AG08396 (cell line): ENCODE measurements at regions not wholly inside any gene's neighbourhood (a gene's known extent, or its start where the extent isn't known, plus 50 kb on each side); places are given as distances from the start of the nearest gene placed in this dataset.

Experiments used
- DNase-seq: peaks from one replicate; pipeline ENCODE4 v3.0.0; 2012; ENCODE audit warnings: low spot score, mixed read lengths

DNA sequence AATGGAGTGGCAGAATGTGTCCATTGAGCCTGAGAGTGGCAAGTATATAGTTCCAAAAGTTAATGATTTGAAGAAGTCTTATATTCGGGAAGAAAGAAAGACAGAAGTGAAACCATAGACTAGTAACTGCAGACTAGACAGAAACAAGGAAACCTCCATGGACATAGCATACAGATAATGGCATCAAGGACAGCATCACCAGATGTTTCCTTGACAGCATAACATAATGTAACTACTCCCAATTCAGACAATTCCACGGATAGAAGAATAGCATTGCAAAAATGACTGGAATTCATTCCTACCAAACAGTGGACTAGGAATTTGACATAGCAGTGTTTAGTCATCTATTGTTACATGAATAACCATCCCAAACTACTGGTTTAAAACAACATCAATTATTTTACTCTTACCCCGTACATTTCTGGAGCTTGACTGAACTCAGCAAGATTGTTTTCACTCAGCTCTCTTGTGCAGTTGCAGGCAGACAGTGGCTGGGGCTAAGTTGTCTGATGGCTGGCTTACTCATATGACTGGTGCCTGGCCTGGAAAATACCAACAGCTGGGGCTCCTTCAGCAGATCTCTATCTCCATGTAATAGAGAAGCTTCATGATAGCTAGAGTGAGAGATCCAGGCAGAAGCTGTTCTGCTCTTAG, 109.7 kb upstream of the GADL1 start:
- peak; percentile 65 for DNase-seq

DNA sequence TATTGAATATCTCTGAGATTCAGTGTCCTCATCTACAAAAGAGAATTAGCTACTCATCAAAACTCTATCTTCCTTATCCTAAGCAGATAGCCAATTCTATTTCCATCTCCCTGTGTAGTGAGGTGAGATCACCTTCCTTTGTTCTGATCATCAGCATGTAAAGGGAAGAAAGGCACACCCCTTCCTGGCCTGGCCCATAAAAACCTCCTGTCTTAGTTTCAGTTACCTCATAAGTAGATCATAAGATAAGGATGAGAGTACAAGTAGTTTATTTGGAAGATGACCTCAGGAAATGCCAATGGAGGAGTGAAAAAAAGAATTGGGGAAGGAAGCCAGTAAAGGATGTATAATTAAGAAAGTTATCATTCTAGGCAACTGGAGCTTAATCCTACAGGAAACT, 114.5 kb upstream of the GADL1 start:
- DNase-seq, result no peak

DNA sequence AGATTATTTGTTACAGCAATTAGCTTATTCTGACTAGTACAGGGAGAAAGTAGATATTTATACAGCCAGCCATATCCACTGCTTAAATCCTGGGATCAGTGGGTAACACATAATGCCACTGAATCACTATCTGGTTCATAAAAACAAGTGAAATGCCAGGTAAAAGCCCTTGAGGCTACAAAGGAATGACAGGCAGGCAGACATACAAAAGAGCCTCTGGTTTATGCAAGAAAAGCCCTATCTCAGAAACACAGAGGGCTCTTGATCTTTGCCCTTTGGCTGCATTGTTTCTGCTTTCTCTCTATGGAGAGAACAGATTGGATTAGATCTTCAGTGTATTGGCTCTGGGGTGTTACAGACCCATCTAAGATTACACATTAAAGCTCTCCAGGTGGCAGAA, 115.4 kb upstream of the GADL1 start:
- no peak for DNase-seq

DNA sequence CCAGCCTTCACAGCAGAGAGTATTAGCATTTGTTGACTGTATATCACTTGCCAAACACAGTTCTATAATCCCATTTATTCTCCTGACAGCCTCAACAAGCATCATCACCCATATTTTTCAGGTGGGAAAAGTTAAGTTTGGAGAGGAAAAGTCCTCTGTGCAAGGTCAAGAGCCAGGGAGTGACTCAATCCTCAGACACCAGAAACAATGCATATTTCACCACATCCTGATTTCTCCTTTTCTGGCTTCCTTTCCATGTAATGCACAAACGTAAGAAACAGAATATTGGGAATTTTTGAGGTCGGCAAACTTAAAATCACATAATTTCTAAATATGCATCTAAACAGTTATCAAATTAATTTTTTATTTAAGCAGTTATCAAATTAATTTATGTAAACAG, 116.0 kb upstream of the GADL1 start:
- no peak for DNase-seq

DNA sequence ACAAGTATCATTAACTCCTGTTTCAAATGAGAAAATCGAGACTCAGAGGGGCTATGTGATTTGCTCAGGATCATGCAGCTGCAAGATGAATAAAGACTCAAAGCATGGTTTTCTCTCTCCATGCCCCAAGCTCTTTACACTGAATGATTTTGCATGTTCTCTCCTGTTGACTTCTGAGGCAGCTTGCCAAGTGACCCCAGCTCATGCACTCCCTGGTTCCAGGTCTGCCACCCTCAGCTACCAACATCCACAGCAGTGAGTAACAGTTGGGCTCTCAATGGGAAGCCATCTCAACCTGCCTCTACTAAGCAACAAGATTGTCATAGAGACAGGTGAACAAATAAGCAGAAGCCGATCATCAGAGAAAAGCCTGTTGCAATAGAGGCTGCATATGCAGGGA, 116.9 kb upstream of the GADL1 start:
- DNase-seq, result no peak

DNA sequence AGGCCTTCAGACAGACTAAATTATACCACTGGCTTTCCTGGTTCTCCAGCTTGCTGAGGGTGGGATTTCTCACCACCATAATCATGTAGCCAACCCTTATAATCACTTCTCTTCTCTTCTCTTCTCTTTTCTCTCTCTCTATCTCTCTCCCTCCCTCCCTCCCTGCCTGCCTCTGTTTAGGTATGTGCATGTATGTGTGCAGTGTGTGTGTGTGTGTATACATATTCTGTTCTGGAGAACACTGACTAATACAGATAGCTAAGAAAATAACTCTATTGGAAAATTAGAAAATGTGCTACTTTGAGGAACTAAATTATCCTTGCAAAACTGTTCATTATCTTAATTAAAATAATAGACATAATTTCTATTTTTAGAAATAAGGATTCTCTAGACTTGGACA, 118.6 kb upstream of the GADL1 start:
- no peak for DNase-seq

DNA sequence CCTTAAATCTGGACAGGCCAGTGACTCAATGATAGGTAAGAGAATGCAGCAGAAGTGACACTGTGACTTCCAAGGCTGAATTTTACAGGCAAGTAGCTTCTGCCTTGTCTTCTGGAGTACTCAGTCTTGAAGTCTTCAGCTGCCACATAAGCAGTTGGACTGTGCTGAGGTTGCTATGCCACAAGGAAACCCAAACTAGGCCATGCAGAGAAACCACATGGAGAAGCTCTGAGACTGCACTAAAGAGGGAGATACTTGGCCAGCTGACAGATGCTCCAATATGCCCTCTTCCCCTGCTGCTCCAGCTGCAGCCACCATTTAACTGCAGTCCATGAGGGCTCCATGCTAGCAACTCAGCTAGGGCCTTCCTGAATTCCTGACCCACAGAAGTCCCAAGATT, 119.4 kb upstream of the GADL1 start:
- DNase-seq, result no peak

DNA sequence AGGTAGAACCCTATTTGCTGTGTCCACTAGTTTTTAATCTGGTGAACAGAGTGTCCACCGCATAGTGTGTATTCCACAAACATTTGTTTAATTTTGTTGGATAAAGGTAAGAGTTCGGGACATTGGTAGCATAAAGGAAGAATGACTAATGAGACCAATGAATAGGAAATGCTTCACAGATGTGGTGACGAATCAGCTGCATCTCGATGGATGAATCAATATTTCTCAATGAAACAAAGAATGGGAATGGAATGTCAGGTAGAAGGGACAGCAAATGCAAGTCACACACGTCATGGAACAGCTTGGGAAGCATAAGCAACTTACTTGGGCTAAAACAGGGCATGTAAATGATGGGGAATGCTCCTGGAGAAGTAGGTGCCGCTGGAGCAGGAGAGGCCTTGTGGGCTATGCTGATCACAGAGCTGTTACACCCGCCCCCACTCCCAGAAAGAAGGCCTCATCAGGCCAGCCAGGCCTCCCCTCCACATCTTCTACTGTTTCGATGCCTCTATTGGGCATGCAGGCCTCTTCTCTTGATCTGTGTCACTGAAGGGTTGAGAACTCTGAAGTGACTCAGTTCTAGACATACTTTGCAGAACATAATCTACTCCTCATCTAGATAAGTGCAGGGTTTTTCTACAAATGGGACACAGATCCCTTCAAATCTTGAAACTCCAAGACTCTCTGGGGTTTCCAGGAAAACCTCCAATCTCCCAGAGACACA, 120.0 kb upstream of the GADL1 start:
- no peak for DNase-seq

DNA sequence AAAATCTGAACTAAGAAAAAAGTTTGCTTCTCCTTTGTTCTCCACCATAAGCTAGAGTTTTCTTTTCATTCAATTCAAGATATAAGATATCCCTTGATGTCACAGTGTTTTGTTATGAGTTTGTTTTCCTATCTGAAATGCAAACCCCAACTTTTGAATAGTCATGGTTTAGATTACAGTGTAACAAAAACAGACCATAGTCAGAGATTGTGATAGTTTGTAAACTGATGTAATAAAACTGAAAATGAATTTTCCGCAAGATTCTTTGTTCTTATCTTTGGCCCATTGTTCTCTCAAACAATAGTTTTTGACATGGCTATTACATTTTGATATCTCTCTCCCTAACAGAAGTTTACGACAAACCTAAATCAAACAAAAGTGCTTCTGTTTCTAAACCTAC, 121.7 kb upstream of the GADL1 start:
- DNase-seq, result no peak

DNA sequence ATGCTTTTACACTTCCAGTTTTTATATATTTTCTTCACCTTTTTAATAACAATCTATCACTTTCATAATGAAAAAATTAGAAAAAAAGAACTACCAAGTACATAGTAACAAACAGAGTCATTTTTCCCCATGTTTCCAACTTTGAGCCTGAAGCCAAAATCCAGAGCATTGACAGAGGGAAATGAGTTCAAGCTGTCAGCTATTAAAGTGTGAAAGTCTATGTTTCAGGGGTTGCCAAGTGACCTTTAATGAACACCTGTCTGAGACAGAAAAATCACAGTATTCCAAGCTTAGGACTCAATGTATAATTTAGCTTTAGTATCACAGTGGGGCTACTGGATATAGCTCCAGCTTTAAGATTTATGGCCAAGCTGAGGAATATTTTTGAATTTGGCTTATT, 128.3 kb upstream of the GADL1 start:
- no peak for DNase-seq

DNA sequence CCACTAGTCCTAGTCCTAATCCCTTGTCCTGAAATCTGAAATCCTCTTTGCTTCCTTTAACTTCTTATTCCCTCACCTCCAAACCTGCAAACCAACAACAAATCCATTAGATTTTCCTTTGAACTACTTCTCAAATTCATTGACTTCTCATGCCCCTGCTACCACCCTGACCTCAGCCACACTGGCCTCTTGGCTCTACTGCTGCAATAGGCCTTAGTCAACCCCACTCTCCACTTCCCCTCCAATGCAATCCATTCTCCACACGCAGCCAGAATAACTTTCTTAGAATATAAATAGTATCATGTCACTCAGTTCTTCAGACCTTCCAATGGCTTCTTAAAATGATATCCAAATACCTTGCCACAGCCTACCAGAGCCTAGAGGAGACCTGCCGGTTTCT, 131.1 kb upstream of the GADL1 start:
- DNase-seq, result no peak

DNA sequence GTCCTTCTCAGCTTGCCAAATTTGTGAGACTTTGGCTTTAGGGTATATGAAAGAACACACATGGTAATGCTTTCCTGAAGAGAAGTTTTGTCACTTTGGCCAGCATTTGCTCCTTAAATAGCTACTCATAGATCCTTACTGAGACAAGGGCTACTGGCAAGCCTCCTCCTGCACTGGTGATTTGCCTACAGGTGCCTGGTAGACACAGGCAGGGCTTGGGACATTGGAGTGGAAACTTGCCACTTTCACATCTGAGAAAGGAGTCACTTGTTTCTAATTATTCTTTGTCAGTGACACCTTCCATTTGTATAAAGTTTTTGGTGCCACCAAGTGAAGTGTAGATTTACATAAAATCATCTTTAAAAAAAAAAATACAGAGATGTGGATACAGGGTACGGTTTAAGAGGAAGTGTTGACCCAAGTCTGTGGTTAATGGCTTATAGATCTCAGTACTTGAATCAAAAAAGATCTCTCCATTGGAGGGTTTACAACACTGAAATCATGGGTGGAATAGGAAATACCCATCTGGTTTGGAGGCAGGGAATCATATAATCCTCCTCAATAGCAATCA, 132.8 kb upstream of the GADL1 start:
- DNase-seq, result no peak

DNA sequence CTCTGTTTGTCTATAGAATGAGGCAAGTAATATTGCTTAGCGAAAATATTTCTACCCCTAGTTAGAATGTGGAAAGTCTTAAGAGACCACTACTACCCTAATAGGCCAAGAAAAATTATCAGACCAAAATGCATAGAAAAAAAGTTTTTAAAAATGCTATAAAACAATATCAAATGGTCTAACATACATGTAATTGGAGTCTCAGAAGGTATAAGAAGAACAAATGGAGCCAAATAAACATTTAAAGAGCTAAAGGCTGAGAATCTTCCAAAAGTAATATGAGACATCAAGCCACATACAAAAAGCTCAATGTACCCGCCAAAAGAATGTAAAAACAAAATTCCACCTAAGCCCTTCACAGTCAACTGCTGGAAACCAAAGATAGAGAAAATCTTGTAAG, 133.5 kb upstream of the GADL1 start:
- DNase-seq, result no peak

DNA sequence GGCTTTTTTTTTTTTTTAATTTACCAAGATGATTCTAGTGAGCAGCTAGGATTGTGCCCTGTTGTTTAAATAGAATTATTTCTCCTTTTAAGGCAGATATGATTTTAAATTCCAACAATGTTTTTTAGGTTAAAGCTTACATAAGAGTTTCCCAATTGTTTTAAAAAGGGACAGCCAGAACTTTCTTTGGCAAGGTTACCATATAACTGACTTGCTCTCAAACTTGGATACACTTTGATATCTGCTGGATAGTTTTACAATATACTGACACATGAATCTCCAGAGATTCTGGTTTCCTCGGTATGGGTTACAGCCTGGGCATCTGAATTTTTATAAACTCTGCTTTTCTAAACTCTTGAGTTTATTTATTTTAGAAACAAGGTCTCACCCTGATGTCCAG, 134.3 kb upstream of the GADL1 start:
- no peak for DNase-seq

DNA sequence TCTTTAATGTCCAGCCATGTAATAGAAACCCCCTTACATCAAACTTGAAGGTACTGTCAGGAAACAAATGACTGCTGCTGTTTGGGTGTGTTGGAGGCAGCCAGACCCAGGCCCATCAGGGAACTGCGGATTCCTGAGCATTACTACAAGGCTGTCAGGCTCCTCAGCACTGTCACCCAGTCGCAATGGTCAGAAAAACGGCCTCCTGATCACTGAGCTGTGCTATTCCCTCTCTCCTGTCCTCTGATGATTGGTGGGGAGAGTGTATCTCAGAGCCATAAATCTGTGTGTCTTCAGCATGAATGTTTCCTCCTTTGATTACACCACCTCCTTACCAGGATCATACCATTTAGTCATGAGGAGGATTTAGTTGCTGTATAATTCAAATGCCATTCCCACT, 135.2 kb upstream of the GADL1 start:
- no peak for DNase-seq

DNA sequence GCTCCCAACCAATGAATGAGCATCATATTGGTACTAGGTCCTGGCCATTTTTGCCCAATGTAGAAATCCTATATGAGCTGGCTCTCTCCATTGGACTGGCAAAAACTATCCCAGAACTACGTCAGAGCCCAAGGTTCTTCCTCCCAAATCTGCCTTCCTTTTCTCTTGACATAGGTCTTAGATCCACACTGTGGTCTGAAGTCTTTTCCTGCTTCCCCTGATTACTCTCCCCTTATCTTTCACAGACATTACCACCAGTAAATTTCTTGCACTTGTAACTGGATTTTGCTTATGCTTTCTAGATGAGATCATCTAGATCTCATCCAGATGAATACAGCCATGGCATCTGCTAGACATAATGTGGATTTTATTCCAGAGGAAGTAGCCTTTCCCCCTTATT, 141.2 kb upstream of the GADL1 start:
- DNase-seq, result no peak

DNA sequence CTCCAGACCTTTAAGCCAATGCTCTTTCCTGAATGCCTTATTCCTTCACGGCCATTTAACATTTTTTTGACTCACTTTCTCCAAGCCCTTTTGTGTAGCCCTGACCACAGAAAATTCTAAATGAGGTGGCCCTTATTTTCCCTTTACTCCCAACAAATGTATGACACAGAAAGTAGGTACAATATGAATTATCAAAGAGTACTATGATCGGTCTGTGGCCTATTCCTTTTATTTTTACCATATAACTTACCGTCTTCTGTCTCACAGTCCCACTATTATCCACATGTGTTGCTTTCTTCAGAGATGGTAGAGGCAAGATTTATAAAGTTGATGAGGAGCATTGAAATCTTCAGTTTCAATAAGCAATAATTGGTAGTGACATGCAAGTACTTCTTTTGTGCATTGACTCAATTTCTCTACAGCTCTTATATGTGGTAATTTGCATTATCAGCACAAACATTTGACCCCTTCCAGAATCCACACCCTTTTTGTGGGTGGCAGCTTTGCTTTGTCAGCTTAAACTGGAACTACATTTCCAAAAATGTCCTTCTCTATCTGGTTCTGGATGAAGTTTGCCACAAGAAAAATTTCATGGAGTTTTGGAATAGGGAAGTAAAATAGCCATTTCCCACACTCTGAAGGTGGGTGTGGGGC, 143.8 kb upstream of the GADL1 start:
- DNase-seq, result no peak

DNA sequence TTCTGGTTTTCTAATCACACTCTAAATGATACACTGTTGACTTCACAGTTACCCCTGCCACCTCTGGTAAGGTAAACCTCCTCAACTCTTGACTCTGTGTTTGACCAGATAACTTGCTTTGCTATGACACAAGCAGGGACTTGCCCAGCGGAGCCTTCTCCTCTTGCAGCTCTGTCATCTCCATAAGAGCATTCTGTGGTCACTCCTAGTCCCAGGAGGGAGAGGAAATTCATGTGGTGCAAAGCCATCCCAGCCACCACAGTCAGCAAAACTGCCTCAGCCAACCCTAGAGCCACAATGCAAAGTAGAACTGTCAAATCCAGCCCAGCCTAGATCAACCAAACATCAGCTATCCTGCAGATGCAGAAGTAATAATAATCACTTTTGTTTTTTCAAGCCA, 144.7 kb upstream of the GADL1 start:
- DNase-seq, result no peak

DNA sequence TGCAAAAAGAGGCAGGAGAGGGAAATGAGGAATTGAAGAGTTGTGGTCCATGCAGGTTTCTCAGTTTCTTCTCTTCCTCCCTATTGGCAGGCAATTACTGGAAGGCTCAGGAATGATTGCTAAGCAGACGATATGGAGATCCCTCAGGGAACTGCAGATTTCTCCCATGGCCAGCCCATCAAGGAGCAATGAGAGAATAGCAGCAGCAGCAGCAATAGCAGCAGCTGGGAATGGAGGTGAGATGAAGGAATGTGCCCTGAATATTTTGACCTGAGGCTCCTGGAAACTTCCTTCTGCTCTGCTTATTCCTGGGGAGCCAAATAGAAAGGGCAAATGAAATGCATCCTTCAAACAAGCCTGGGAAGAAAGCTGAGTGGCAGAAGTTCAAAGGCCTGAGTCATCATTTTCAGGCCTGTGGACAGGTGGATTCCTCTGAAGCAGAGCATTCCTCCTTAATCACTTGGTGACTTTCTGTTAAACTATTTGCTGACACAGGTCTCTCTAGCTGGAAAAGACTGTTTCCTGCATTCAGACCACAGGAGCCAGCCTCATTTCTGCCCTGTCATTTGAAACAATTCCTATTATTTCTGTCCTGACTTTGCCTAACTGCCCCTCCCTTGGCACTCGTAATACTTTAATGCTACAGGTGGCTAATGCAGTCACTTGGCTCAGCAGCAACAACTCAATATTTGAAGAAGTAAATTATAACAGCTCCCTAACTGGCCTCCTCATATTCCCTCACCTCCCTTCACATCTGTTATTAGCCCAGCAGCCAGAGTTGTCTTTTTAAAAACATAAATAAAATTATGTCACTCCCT, 146.9 kb upstream of the GADL1 start:
- peak; percentile 76 for DNase-seq

DNA sequence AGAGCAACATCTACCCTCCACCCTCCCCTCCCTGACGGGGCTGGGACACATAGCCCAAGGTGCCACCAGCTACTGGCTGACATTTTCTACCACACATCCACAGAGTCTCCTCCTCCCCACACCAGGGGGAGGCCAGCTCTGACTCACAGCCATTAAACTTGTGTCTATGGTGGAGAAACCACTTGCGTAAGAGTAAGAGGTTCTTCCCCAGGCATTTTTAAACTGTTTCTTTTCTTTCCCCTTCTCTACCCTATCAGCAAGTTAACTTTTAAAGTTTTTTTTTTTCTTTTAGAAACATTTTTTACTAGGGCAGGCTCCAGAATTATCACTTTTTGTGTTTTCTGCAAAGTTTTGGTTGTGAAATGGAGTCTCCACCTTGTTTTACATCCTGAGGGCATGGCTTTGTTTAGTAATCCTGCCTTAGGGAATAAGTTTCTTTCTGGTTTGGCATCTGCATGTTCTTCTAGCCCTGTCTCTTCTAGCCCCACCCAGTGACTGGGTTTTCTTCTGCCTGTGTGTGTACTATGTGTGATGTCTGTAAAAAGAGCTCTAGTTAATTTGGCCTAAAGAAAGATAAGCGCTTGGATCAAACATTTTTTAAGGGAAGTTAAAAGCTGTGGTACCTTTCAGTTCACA, 148.8 kb upstream of the GADL1 start:
- no peak for DNase-seq

DNA sequence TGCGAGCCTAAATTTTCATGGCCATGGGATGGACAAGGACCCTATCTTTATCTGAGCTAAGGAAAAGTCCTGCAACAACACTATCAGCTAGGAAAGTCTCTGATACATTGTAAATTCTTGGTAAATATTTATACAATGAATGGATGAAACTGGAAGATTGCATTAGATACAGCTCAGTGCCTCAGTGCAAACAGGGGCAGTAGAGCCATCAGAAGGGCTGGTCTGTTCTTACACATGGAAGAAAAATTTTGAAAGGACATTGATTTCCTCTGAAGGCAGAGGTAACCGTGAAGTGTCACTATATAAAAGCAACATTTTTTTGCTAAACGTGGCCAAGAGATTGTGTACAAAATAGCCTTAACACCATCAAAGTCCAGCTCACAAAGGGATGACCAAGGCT, 153.2 kb upstream of the GADL1 start:
- no peak for DNase-seq

DNA sequence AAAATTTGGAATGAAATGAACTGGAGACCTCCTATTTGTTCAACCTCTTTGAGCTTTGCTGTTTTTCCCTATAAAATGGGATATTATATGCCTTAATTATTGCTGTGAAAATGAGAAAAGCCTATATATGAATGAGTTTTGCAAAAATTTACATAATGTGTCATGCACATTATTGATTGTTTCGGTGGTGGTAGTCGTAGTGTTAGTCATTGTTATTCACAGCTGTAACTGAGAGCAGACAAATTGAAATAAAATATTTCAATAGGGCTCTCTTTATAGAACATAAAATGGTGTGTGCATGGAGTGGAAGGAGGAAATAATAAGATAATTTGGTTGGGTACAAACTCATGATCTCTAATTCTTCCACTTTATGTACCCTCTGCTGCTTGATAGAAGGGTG, 153.7 kb upstream of the GADL1 start:
- no peak for DNase-seq
